ENCODE measurements at regions not wholly inside any gene's neighbourhood (a gene's known extent, or its start where the extent isn't known, plus 50 kb on each side); places are given as distances from the start of the nearest gene placed in this dataset.

DNA sequence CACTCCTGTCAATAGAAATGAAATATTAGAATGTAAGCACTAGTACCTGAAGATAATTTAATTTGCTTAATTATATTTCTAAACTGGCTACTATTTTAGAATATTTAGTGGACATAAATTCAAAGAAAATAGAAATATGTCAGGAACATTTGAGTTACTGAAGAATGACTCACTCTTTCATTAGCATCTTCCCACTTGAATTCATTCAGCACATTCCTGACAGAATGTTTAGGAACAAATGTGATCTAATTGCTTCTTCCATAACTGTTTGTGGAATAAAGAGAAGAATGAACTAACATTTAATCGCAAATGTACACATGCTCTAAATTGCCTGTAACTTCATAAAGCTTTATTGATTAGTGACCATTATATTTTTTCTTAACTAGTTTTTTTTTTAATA is 306.2 kb upstream of the ADAMTSL1 start:
- no peak for DNase-seq

DNA sequence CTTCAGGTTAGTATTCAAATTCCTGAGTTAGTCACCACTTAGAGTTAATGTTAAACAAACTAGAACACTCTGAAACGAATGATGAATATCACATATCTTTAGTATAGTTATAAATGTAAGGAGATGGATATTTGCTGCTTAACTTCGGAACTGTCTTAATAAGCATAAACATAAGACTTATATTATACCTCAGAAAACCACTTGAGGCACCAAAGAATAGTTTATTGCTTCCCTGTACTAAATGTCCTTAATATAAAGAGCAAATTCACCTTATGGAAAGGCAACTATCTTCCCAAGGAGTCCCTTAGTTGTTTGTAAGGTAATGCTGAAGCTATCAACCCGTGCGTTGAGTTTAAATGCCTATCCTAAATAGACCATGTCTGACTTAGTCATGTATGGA is 300.0 kb upstream of the ADAMTSL1 start:
- no peak for DNase-seq

DNA sequence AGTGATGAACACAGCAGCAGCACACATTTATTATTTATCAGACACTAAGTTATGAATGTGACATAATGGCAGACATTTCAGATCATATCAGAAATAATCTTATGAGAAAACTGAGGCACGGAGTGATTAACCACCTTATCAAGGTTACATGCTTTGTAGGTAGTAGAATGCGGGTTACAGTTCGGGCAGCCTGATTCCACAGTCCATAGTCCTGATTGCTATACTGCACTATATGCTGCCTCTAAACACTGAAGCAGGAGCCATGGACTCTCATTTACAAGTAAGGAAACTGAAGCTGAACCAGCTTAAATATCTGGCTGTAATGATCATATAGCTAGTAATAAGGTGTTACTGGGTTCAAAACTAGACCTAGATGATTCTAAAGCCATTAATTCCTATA is 291.3 kb upstream of the ADAMTSL1 start:
- DNase-seq, result no peak

DNA sequence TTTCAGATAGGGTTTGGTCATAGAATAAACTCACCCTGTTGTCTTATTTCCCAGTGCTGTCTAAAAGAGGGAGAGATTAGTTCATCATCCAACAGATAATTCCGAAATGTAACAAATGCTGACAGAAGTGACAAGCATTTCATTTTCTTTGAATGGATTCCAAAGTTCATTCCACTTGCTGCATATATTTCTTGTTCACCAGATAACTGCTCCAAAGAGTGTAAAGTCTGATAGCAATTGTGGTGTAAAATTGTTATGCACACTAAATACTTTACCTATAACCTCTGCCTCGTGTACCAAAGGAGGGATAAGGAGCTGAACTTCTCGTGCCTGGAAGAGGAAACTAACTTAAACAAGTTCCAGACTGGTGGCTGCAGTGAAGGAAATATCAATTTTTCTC is 290.0 kb upstream of the ADAMTSL1 start:
- DNase-seq, result no peak

DNA sequence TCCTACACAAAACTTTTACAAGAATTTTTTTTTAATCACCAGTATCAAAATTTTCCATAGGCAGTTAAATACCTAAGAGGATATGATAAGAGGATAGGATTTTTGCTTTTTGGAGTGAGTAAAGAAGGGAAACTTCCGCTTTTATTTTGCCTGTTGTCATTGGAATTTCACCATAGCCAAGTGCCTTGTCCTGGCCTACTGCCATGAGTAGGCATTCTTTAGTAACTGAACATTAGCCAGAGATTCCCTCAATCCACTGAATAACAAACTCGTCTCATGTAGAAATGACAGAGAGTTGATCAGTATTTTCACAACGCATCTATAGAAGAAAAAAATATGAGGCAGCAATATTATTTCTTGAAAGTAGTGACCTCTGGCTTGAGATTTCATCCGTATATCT is 289.6 kb upstream of the ADAMTSL1 start:
- no peak for DNase-seq

DNA sequence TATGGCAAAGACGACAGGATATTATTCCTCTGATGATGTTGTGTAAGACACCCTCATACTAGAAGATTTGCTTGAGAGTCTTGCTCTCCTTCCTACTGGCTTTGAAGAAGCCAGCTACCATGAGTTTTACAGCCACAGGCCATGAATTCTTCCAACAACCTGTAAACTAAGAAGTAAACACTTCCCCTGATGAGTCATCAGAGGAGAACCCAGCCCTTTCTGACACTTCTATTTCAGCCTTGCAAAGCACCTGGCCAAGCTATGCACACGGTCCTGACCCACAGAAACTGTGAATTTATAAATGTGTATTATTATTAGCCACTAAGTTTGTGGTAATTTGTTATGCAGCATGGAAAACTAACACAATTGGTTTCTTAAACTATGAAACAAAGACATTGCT is 288.8 kb upstream of the ADAMTSL1 start:
- DNase-seq, result no peak

DNA sequence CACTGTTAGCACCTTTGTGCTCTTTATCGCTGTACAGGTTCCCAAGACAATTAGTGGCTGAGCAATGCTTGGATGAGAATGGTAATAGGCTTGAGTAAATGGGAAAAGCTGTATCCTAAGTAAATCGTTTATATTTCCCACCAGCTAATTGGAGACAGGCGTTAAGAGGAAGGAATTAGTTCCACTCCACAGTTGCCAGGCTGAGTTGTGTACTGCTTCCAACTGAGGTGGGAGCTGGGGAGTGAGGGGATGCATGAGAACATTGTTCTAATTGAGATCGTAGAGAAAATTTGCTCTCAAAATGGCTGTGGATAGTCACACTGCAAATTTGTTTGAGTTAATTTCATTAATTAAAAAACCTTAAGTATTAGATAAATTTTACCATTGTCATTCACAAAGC is 285.0 kb upstream of the ADAMTSL1 start:
- no peak for DNase-seq

DNA sequence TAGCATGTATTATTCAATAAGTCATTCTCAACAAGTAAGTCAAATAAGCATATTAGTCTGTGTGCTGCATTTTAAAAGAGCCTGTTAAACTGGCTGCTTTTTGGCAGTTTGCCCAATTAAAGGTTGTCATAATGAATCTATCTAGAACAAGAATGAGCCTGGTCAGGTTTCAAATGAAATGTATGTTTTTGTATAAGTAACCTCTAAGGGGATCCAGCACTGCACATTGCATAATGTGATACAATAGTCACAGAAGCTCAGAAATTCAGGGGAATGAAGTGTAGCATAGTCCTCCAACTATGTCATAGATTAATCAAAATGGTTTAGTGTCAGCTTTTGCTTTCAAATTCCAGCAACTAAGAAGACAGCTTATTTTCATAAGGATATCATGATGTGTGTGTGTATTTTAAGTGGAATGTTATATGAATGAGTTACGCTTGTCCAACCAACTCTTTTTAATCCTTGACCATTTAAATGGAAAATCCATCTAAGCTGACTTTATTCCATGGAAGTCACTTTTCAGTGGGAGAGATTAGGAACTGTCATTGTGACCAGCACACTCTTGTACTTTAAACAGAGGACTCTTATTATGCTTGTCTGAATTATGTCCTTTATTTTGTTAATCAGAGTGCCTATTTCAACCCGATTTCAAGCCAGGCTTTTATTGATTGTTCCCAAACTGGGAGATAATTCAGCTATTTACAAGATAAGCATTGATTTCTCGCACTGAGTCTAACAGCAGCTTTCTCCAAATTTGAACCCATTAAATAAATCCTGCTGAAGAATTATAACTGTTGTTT is 283.9 kb upstream of the ADAMTSL1 start:
- DNase-seq, result no peak

DNA sequence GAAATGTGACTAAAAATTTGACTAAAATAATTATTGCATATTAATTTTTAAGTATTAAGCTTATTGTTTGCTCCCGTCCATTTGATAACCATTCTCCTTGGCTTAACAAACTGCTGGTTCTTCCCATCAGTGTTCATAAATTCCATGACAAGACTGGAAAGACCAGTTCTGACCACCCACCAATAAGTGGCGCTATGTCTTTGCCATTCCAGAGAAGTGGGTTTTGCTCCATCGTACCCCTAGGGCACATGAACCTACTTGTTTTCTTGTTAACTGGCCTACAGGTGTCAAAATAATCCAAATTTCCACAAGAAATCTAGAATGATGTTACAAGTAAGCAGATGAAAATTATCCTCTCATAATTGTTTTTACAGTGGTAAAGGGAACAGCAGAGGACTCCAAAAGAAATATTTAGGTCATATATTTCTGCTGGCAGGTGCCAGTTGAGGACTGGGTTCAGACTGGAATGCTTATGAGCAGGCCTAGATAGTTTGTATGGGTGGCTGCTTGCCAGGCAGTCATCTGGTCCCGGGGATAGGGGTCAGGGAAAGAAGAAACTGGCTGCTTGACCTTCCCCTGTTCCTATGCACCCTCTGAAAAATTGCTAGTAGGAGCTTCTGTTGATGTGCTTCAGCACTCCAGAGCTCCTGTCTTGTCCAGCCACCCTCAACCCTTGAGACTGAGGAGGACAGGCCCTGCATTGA is 283.1 kb upstream of the ADAMTSL1 start:
- no peak for DNase-seq

DNA sequence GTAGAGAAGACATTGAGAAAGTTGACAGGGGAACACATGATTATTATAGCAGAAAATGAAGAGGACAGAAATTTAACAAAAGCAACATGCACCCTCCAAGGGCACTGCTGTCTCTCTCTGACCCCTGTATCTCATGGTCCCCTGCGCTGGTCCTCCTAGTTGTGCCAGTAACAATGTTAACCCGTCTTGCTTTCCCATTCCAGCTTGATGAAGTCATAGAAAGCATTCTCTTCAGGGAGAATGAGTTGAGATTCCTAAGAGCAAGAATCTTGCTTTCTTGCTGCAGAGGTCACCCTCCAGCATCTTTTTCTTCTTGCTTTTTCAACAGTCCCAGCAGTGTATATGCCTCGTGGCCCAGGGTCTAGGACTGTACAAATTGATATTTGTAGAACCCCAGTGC is 279.6 kb upstream of the ADAMTSL1 start:
- no peak for DNase-seq

DNA sequence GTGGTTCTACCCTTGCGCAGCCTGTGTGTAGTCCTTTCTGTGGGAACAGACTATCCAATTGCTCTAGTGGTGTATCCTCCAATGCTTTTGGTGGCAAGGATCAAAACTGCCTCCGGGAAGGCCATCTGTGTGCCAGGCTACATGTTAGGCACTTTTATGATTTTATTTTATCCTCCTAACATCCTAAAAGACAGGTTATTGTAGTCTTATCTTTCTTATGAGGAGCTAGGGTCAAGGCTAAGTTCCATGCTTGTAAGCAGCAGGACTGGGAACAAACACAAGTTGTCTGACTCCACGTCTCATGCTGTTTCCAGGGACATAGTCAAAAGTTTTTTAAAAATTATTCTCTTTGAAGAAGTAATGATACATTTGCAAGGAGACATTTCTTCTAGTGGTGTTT is 278.7 kb upstream of the ADAMTSL1 start:
- no peak for DNase-seq

DNA sequence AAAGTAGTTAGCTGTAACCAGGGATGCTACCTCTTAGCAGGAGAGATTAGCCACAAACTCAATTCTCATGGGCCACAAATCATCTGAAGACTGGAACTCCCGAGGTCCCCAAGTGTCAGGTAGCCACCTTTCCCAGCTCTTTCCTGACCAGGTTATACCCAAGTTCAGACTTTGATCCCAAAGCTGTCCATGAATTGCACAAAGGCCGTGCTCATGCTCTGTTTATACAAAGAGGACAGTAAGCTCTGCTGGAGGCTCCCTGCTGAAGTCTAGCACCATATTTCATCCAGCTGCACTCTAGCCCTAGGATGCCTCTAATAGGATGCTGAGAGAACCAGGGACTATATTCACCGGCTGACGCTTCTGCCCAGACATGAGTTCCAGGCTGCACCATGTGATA is 271.0 kb upstream of the ADAMTSL1 start:
- no peak for DNase-seq

DNA sequence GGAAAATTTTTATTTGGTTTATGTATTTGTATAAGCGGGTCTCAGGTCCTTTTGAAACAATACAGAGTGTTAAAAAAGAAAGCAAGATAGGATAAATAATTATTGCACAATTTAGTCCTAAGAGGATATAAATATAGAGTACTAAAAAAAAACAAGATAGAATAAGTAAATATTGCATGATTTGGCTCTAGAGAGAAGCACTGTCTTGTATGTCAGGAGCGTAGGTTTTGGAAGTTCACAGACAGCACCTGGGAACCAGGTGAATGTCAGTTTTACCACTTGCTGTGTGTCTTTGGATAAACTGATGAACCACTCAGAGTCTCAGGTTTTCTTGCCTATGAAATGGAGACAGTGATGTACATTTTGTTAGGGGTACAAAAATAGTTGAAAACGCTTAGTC is 266.2 kb upstream of the ADAMTSL1 start:
- DNase-seq, result no peak

DNA sequence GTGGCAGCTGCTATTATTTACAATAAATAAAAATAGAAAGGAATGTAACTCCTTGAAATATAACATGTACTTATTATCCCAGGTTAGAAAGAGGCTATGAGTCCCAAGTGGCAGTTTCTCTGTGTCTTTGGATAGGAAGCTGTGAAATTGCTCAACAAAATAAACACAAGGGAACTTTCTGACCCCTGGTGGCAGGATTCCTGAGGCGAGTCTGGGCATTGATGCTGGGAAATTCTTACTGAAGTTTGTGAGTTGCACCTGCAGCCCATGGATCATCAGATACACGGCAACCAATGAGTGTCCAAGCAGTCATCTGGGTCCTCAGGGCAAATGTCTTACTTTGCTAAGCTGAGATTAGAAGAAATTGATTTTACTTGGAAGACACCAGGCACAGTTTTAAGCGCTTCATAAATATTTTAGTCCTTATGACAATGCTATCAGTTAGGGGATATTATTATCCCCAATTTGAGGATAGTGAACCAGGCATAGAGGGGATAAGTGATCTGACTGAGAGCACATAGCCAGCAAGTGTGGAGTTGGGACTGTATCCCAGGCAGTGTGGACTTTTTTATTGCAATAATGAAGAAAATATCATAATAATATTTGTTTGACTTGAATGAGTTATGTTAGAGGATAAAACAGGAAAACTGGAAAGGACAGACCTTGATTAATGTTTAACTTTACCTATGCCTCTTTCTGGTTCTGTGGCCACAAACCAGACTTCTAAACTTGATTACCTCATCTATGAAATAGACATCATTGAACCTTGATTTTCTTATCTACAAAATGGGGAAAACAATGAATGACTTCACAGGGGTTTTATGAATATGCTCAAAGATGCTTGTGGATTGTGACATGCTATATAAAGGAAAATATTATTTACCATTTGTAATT is 265.5 kb upstream of the ADAMTSL1 start:
- DNase-seq, result peak; percentile 56

DNA sequence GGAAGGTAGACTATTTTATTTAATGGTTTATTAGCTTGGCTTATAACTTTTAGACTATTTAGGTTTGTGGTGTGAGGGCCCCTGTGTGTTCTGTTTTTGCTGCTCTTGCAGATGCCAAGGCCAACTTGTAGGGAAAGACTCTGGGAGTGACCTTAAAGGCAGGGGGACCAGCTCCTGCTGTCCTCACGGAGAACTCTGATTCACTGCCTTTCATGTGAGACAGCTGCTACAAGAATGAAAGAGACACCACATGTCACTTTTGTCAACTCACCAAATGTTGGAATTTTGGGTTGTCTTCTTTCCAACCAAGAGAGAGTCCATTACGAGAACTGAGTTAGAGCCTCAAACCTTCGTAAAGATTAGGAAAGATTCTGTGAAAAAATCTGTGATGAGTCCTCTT is 258.3 kb upstream of the ADAMTSL1 start:
- no peak for DNase-seq

DNA sequence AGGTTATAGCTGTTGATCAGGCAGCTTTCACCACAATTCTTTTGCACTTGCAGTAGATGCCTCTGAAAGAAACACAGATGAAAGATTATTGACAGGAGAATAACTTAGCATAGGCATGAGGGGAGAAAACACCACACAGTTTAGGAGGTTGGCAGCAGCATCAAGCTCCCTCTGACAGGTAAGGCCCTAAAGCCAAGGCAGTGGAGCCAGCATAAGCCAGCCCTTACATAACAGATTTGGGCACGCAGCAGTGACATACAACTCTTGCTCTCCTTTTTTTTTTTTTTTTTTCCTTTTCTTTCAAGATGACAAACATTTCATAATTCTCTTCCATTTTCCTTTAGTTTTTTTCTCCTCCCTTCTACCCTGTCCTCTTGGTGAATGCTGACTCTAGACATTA is 257.6 kb upstream of the ADAMTSL1 start:
- no peak for DNase-seq

DNA sequence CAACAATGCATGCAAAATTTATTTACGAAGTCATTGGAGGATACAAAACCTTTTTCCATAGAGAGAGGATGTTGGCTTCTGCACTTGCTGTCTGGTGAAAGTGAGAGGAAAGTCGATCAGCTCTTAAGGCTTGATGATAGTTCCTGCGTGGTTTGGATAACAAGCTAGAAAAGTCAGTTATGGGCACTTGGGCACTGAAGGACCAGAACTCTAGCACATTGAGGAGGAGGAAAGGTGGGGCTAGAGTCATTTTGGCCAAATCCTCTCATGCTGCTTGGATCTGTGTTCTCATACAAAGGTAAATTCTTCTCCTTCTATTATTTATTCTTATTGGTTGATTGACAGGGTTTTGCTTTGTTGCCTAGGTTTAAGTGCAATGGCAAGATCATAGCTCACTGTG is 245.9 kb upstream of the ADAMTSL1 start:
- no peak for DNase-seq

DNA sequence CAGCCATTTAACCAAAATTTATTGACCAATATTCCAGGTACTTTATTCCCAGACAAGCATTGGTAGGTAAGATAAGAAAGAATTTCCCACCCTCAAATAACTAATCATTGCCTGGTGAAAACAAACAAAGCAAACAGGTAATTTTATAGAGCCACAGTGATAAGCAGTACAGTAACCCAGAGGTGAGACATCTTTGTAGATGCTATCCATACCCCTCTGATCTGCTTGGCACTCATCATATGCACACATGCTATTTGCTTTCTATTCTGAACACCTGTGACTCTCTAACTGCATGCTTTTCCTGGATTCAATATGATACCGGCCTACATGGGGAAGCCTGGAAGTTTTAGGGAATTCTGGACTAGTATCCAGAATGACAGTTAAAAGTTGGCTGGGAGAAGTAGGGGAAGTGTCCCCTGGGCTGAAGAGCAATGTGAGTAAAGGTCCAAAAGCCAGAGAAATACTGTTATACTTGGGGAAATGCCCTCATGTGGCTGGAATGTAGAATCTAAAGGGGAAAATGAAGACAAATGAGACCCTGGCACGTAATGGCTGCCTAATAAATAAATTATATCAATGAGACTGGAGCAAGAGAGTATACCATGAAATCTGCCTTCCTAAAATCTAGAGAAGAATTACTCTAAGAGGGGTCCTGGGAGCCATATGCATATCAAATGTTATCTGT is 243.8 kb upstream of the ADAMTSL1 start:
- no peak for DNase-seq

DNA sequence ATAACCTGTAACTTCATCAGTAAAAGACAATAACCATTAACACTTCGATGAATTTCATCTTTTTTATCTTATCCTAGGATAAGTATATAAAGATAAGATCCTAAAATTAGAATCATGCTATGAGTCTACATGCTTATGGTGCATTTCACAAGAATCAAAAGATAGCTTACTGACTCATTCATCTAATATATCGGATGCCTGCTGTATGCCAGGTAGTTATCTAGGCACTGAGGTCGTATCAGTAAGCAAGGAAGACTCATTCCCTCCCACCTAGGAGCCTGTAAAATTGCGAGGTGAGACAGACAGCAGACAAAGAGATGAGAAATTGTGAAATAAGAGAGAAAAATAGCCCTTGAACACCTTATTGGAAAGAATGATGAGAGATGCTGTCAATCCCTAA is 240.6 kb upstream of the ADAMTSL1 start:
- no peak for DNase-seq

DNA sequence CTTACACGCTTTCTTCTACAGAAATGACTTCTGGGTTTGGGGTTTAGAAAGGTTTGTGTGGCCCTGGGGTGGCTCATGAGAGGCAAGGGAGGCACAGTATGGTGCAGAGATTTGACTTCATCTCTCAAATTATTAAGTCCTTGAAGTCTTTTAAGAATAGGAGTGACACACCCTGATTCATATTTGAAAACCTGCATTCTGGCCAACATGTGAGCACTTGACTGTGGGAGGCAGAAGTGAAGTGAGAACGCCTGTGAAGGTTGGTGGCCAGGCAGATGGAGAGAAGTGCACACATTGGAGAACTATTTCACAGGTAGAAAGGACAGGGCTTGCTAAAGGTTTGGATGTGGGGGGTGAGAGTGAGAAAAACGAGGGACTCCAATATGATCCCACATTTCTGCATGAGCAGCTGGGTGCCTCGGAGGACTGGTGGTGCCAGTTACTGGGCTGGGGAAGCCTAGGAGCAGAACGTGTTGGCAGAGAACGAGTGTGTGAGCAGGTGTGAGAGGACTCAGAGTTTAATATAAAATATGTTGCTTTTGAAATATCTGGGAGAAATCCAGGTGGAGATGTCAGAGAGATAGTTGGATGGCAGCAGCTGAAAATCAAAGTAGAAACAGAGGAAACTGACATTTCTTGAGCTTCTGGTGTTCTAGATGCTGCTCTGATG is 240.0 kb upstream of the ADAMTSL1 start:
- no peak for DNase-seq

DNA sequence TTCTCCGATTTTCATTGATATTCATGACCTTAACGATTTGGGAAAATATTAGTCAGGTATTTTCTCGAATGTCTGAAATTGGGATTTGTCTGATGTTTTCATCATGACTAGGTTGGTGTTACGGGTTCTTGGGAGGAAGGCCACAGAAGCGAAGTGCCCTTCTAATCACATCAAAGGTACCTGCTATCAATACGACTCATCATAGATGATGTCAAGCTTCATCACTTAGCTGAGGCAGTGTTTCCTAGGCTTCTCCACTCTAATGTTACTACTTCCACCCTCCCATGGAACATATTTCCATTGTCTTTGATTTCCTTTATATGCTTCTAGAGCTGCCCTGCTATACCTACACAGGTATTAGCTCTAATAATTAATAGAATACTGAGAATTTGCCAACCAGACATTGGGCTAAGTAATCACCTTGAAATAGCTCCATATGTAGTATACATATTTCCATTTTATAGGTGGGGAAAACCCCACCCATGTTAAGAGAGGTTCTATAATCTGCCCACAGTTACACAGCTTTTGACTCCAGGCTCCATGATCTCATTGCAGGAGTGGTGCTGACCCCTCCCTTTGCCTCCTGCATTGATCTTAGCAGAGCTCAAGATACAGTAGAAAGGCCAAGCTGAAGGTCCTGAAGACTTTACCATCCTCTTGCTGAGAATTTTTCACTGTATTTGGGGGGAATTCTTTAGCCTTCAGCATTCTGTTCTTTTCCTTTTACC is 238.6 kb upstream of the ADAMTSL1 start:
- DNase-seq, result no peak

DNA sequence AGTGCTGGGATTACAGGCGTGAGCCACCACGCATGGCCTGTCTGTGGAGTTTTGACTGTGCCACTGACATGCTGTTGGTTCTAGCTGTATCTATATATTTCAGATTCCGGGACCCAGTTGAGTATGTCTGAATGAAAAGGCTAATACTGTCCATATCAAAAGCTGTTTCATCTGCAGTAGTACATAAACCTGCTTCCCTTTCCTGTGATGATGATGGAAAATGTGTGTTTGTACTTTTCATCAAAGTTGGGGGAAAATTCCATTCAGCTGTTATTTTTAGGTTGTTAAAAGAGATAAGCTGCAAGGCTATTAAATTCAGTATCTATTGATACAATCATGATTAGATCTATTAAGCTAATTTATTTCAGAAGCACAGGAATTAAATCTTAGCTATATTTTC is 237.6 kb upstream of the ADAMTSL1 start:
- no peak for DNase-seq

Measured in right hindlimb (tissue), 1 donor.